ENCODE measurements at regions not wholly inside any gene's neighbourhood (a gene's known extent, or its start where the extent isn't known, plus 50 kb on each side); places are given as distances from the start of the nearest gene placed in this dataset.

DNA sequence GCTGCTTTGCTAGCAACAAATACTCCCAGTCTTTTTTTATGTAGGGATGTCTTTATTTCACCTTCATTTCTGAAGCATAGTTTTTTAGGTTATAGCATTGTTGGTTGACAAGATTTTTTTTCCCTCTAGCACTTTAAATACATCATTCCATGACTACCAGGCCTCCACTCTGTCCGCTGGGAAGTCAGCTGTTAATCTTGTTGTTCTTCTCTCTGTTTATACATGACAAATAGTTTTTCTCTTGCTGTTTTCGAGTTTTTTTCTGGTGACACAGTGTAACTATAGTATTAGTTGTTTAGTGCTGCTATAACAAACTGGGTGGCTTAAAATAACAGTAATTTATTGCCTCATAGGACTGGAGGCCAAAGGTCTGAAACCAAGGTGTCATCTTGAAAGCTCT, 205.5 kb upstream of the CNTNAP4 start:
- Histone ChIP-seq H3K4me2 (ENCODE audit: low read depth, low read length, poor library complexity, severe bottlenecking) (no peak overlapping the region), H3K9me2 (replicated peaks; ENCODE audit: low read depth, low read length) (no peaks in the 10 kb centered on the region), H3K36me3 (ENCODE audit: insufficient read depth, low read length) (no peaks in the 10 kb centered on the region), H3K9me3 (ENCODE audit: insufficient read depth, low read depth, low read length) (no peaks in the 10 kb centered on the region), H3K79me2 (ENCODE audit: insufficient read depth, low read length) (no peaks in the 10 kb centered on the region), H3K4me3 (ENCODE audit: low read length, poor library complexity, severe bottlenecking) (no peak overlapping the region), H4K20me1 (ENCODE audit: insufficient read depth, low read length, poor library complexity, severe bottlenecking) (no peaks in the 10 kb centered on the region), H2AFZ (ENCODE audit: low read length) (no peak overlapping the region), H3K4me1 (ENCODE audit: insufficient read depth, low read length, poor library complexity, severe bottlenecking) (no peaks in the 10 kb centered on the region), H3F3A (ENCODE audit: low read depth) (no peaks in the 10 kb centered on the region), H3K9ac (ENCODE audit: low read depth, low read length, poor library complexity, severe bottlenecking) (no peak overlapping the region), H3K27me3 (ENCODE audit: insufficient read depth, low read length, poor library complexity, severe bottlenecking) (no peaks in the 10 kb centered on the region)
- no peak for TF ChIP-seq CTCF (conservative IDR thresholded peaks at IDR 0.05; ENCODE audit: low read length)
- no peak for TF ChIP-seq EZH2phosphoT487 (IDR thresholded peaks at IDR 0.05; ENCODE audit: borderline replicate concordance)

DNA sequence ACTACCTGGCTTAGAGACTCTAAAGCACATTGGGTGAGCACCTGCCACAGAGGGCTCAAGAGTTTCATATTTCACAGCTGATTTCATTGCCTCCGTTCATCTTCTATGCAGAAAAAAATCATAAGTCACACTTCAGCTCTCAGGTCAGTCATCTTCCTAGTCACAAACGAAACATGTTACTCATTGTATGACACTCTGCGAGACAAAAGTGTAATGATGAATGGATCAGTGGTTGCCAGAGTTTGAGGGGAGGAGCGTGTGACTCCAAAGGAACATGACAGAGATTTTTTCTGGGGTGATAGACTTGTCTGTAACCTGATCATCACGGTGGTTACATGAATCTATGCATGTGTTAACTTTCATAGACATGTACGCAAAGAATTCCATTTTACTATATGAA, 195.2 kb upstream of the CNTNAP4 start:
- no peak overlapping the region for H2AFZ ChIP-seq (ENCODE audit: low read length)

GRCh38 chr16:76106647-76107046, 170.6 kb upstream of the CNTNAP4 start:
- Histone ChIP-seq H3K4me1 (ENCODE audit: insufficient read depth, low read length, poor library complexity, severe bottlenecking) (no peaks in the 10 kb centered on the region), H3K9me3 (ENCODE audit: insufficient read depth, low read depth, low read length) (no peaks in the 10 kb centered on the region), H2AFZ (ENCODE audit: low read length) (no peak overlapping the region), H3K27me3 (ENCODE audit: insufficient read depth, low read length, poor library complexity, severe bottlenecking) (no peaks in the 10 kb centered on the region), H3K4me2 (ENCODE audit: low read depth, low read length, poor library complexity, severe bottlenecking) (no peak overlapping the region), H3F3A (ENCODE audit: low read depth) (no peaks in the 10 kb centered on the region), H3K9me2 (replicated peaks; ENCODE audit: low read depth, low read length) (peaks cover 3% of the 10 kb centered on the region; the same call in 1 of the 2 replicates), H3K9ac (ENCODE audit: low read depth, low read length, poor library complexity, severe bottlenecking) (no peak overlapping the region), H3K4me3 (ENCODE audit: low read length, poor library complexity, severe bottlenecking) (no peak overlapping the region), H4K20me1 (ENCODE audit: insufficient read depth, low read length, poor library complexity, severe bottlenecking) (no peaks in the 10 kb centered on the region), H3K79me2 (ENCODE audit: insufficient read depth, low read length) (no peaks in the 10 kb centered on the region), H3K36me3 (ENCODE audit: insufficient read depth, low read length) (no peaks in the 10 kb centered on the region)
- TF ChIP-seq CTCF (conservative IDR thresholded peaks at IDR 0.05; ENCODE audit: low read length) (no peak), EZH2phosphoT487 (IDR thresholded peaks at IDR 0.05; ENCODE audit: borderline replicate concordance) (no peak)

More for the DNA sequence above, 195.2 kb upstream of the CNTNAP4 start:
- no peak overlapping the region for H3K4me3 ChIP-seq (ENCODE audit: low read length, poor library complexity, severe bottlenecking)
- H3K36me3 ChIP-seq (ENCODE audit: insufficient read depth, low read length): no peaks in the 10 kb centered on the region
- H3K4me2 ChIP-seq (ENCODE audit: low read depth, low read length, poor library complexity, severe bottlenecking): no peak overlapping the region
- no peaks in the 10 kb centered on the region for H3K4me1 ChIP-seq (ENCODE audit: insufficient read depth, low read length, poor library complexity, severe bottlenecking)
- H3K9me3 ChIP-seq (ENCODE audit: insufficient read depth, low read depth, low read length): no peaks in the 10 kb centered on the region
- no peak for TF ChIP-seq CTCF (conservative IDR thresholded peaks at IDR 0.05; ENCODE audit: low read length)
- no peak for TF ChIP-seq EZH2phosphoT487 (IDR thresholded peaks at IDR 0.05; ENCODE audit: borderline replicate concordance)
- no peaks in the 10 kb centered on the region for H4K20me1 ChIP-seq (ENCODE audit: insufficient read depth, low read length, poor library complexity, severe bottlenecking)
- no peaks in the 10 kb centered on the region for H3K9me2 ChIP-seq (replicated peaks; ENCODE audit: low read depth, low read length)
- no peaks in the 10 kb centered on the region for H3K27me3 ChIP-seq (ENCODE audit: insufficient read depth, low read length, poor library complexity, severe bottlenecking)
- H3K9ac ChIP-seq (ENCODE audit: low read depth, low read length, poor library complexity, severe bottlenecking): no peak overlapping the region
- no peaks in the 10 kb centered on the region for H3K79me2 ChIP-seq (ENCODE audit: insufficient read depth, low read length)
- H3F3A ChIP-seq (ENCODE audit: low read depth): no peaks in the 10 kb centered on the region

All from Loucy (cell line).